ENCODE measurements at regions not wholly inside any gene's neighbourhood (a gene's known extent, or its start where the extent isn't known, plus 50 kb on each side); places are given as distances from the start of the nearest gene placed in this dataset.

GRCh38 chr9:113701774-113702755 is 174.0 kb upstream of the ZNF618 start:
- no peak for DNase-seq (ENCODE audit: low read depth in 2 of 2)

DNA sequence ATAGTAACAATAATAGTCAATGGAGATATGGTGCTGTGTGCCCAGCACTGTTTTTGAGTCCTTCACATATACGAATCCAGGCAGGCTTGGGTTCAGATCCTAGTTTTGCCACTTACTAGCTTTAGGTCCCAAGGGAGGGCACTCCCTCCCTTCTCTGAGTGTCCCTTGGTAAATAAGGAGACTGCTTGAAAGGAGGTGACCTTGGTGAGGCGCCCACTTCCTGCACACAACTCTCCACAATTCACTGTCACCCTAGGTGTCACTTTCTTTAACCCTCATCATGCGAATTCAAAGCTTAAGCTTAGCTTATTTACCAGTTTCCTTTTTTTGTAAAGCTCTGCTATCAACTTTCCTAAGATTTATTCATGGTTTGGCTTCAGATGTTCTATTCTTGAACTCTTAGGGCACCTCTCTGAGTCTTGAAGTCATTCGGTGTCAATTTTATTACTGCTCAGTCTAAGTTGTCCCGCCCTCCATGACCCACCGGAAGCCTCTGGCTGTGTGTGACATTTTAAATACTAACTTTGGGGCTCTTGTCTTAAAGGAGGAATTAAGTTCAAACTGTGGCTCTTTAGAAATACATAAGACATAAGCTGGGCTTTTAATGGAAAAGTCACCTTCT is 170.7 kb upstream of the ZNF618 start:
- H4K20me1 ChIP-seq (ENCODE audit: control insufficient read depth, extremely low read depth, insufficient read depth, low read length): no peaks in the 10 kb centered on the region
- H3K4me1 ChIP-seq (ENCODE audit: control insufficient read depth, extremely low read depth, insufficient read depth, low read length): no peaks in the 10 kb centered on the region
- H3K27ac ChIP-seq (ENCODE audit: insufficient read depth, low read length): no peak overlapping the region
- H3K9ac ChIP-seq (ENCODE audit: insufficient read depth, low read length): no peak overlapping the region
- no peak overlapping the region for H3K4me2 ChIP-seq (ENCODE audit: extremely low read depth, insufficient read depth, low read length)
- H3K79me2 ChIP-seq (ENCODE audit: control insufficient read depth, insufficient read depth, low read length): no peaks in the 10 kb centered on the region
- H3K9me3 ChIP-seq (ENCODE audit: control insufficient read depth, insufficient read depth, low read depth, low read length): no peaks in the 10 kb centered on the region
- no peaks in the 10 kb centered on the region for H3K27me3 ChIP-seq (ENCODE audit: control insufficient read depth, insufficient read depth, low read length)
- no peak for TF ChIP-seq EZH2 (IDR thresholded peaks at IDR 0.05; ENCODE audit: low read length, missing control alignments)
- TF ChIP-seq CTCF (conservative IDR thresholded peaks at IDR 0.05 in 1 of 2, IDR thresholded peaks at IDR 0.05 in 1 of 2; ENCODE audit: low read depth in 1 of 2, low read length in 2 of 2): no peak
- no peak overlapping the region for H2AFZ ChIP-seq (ENCODE audit: low read length)
- no peaks in the 10 kb centered on the region for H3K36me3 ChIP-seq (ENCODE audit: control insufficient read depth, insufficient read depth, low read length)
- H3K4me3 ChIP-seq (replicated peaks in 1 of 4; ENCODE audit: control extremely low read depth in 1 of 4, insufficient read depth in 1 of 4, low read depth in 3 of 4, low read length in 4 of 4): no peak overlapping the region
- no peak for DNase-seq (ENCODE audit: low read depth in 2 of 2)

More at GRCh38 chr9:113701774-113702755, 174.0 kb upstream of the ZNF618 start:
- no peak overlapping the region for H3K9ac ChIP-seq (ENCODE audit: insufficient read depth, low read length)
- H3K4me2 ChIP-seq (ENCODE audit: extremely low read depth, insufficient read depth, low read length): no peak overlapping the region
- H3K79me2 ChIP-seq (ENCODE audit: control insufficient read depth, insufficient read depth, low read length): no peaks in the 10 kb centered on the region
- H2AFZ ChIP-seq (ENCODE audit: low read length): no peak overlapping the region
- no peak overlapping the region for H3K27ac ChIP-seq (ENCODE audit: insufficient read depth, low read length)
- H3K4me1 ChIP-seq (ENCODE audit: control insufficient read depth, extremely low read depth, insufficient read depth, low read length): no peaks in the 10 kb centered on the region
- no peaks in the 10 kb centered on the region for H3K27me3 ChIP-seq (ENCODE audit: control insufficient read depth, insufficient read depth, low read length)
- no peaks in the 10 kb centered on the region for H4K20me1 ChIP-seq (ENCODE audit: control insufficient read depth, extremely low read depth, insufficient read depth, low read length)
- no peaks in the 10 kb centered on the region for H3K36me3 ChIP-seq (ENCODE audit: control insufficient read depth, insufficient read depth, low read length)
- TF ChIP-seq CTCF (conservative IDR thresholded peaks at IDR 0.05 in 1 of 2, IDR thresholded peaks at IDR 0.05 in 1 of 2; ENCODE audit: low read depth in 1 of 2, low read length in 2 of 2) (no peak), EZH2 (IDR thresholded peaks at IDR 0.05; ENCODE audit: low read length, missing control alignments) (no peak)
- H3K9me3 ChIP-seq (ENCODE audit: control insufficient read depth, insufficient read depth, low read depth, low read length): no peaks in the 10 kb centered on the region
- no peak overlapping the region for H3K4me3 ChIP-seq (replicated peaks in 1 of 4; ENCODE audit: control extremely low read depth in 1 of 4, insufficient read depth in 1 of 4, low read depth in 3 of 4, low read length in 4 of 4)

DNA sequence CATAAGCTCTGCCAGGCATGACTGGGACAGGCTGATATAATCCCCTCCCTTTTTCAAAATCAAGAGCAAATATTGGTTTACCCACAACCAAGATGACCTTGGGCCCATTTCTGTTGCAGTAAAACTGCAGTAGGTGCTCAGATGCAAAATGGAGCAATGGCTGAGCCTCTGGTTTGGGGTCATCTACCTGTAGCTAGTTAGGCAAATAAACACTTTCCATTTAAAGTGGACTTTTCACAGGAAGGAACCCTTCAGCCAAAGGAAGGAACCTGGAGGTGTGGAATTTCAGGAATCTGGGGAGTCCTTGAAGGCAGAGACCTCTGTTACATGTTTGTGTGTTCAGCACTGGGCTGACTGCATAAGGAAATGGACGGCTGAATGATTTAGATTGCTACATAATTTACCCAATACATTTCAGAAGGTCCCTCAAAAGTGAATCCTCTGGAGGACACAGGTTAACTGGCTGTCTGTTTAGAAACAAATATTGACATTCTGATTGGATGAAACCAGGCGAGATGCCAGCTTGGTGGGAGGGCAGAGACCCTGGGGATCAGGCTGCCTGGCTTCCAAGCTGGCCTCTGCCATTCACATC is 170.1 kb upstream of the ZNF618 start:
- H3K4me1 ChIP-seq (ENCODE audit: control insufficient read depth, extremely low read depth, insufficient read depth, low read length): no peaks in the 10 kb centered on the region
- no peak for DNase-seq (ENCODE audit: low read depth in 2 of 2)
- no peaks in the 10 kb centered on the region for H3K79me2 ChIP-seq (ENCODE audit: control insufficient read depth, insufficient read depth, low read length)
- TF ChIP-seq CTCF (conservative IDR thresholded peaks at IDR 0.05 in 1 of 2, IDR thresholded peaks at IDR 0.05 in 1 of 2; ENCODE audit: low read depth in 1 of 2, low read length in 2 of 2): no peak
- no peak for TF ChIP-seq EZH2 (IDR thresholded peaks at IDR 0.05; ENCODE audit: low read length, missing control alignments)
- no peak overlapping the region for H3K9ac ChIP-seq (ENCODE audit: insufficient read depth, low read length)
- no peak overlapping the region for H3K27ac ChIP-seq (ENCODE audit: insufficient read depth, low read length)
- no peaks in the 10 kb centered on the region for H3K9me3 ChIP-seq (ENCODE audit: control insufficient read depth, insufficient read depth, low read depth, low read length)
- no peak overlapping the region for H3K4me2 ChIP-seq (ENCODE audit: extremely low read depth, insufficient read depth, low read length)
- no peaks in the 10 kb centered on the region for H3K36me3 ChIP-seq (ENCODE audit: control insufficient read depth, insufficient read depth, low read length)
- no peaks in the 10 kb centered on the region for H3K27me3 ChIP-seq (ENCODE audit: control insufficient read depth, insufficient read depth, low read length)
- no peak overlapping the region for H2AFZ ChIP-seq (ENCODE audit: low read length)
- no peak overlapping the region for H3K4me3 ChIP-seq (replicated peaks in 1 of 4; ENCODE audit: control extremely low read depth in 1 of 4, insufficient read depth in 1 of 4, low read depth in 3 of 4, low read length in 4 of 4)
- no peaks in the 10 kb centered on the region for H4K20me1 ChIP-seq (ENCODE audit: control insufficient read depth, extremely low read depth, insufficient read depth, low read length)

Data from fibroblast of lung (primary cell).